PC-3 (cell line): ENCODE measurements at regions not wholly inside any gene's neighbourhood (a gene's known extent, or its start where the extent isn't known, plus 50 kb on each side); places are given as distances from the start of the nearest gene placed in this dataset.

Experiments
- EZH2 ChIP-seq: fragments of 300-600 bp; sonication (generic); IDR thresholded peaks from one replicate; pipeline ENCODE4 v1.6.1; 2017; ENCODE audit warnings: antibody characterized with exemption, mild to moderate bottlenecking, low read length; ENCODE audit not compliant: unreplicated experiment
- EZH2phosphoT487 ChIP-seq: fragments of 300-600 bp; sonication (generic); IDR thresholded peaks from 2 replicates; pipeline ENCODE4 v1.6.1; 2018; ENCODE audit warnings: mild to moderate bottlenecking, antibody characterized with exemption, low read length, borderline replicate concordance
- TF ChIP-seq, protein P1 (sequence below): fragments of 300-600 bp; sonication (generic); conservative IDR thresholded peaks from 2 replicates; pipeline ENCODE4 v1.5.1; 2017; ENCODE audit warnings: antibody characterized with exemption, low read depth, mild to moderate bottlenecking, low read length

DNA sequence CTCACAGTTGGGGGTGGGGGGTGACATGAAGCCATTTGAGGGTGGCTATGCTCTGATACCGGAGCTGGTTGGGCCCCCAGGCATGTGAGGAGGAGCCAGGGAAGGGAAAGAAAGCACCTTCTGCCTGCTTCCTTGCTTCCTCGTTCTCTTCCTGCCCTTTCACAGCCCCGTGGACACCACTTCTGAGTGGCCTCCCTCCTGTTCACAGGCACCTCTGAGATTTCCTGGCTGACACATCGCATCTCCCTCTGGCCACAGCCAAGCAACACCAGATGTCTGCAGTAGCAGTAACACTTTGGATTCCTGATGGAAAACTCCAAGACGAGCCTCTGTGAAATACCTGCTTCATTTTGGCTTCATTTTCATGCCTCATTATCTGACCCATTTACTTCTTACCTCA lies 64.7 kb upstream of the ST3GAL5 start:
- TF ChIP-seq, protein P1, sequence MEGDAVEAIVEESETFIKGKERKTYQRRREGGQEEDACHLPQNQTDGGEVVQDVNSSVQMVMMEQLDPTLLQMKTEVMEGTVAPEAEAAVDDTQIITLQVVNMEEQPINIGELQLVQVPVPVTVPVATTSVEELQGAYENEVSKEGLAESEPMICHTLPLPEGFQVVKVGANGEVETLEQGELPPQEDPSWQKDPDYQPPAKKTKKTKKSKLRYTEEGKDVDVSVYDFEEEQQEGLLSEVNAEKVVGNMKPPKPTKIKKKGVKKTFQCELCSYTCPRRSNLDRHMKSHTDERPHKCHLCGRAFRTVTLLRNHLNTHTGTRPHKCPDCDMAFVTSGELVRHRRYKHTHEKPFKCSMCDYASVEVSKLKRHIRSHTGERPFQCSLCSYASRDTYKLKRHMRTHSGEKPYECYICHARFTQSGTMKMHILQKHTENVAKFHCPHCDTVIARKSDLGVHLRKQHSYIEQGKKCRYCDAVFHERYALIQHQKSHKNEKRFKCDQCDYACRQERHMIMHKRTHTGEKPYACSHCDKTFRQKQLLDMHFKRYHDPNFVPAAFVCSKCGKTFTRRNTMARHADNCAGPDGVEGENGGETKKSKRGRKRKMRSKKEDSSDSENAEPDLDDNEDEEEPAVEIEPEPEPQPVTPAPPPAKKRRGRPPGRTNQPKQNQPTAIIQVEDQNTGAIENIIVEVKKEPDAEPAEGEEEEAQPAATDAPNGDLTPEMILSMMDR = no peak
- TF ChIP-seq EZH2phosphoT487 = no peak
- no peak for TF ChIP-seq EZH2
